Kidney capillary endothelial cell (primary cell): ENCODE measurements at regions not wholly inside any gene's neighbourhood (a gene's known extent, or its start where the extent isn't known, plus 50 kb on each side); places are given as distances from the start of the nearest gene placed in this dataset.

Experiments used
- DNase-seq: peaks from one replicate; pipeline ENCODE4 v3.0.0-alpha.2; 2018; ENCODE audit warnings: low spot score

- no peak for DNase-seq
These were observed 53.3 kb downstream of the FOXD1 start for GRCh38 chr5:73395256-73395655.

- DNase-seq: no peak
These were observed 54.0 kb downstream of the FOXD1 start for GRCh38 chr5:73394610-73395009.

GRCh38 chr5:73393611-73394489, 54.7 kb downstream of the FOXD1 start:
- DNase-seq: no peak

- no peak for DNase-seq
These were observed 55.8 kb downstream of the FOXD1 start for GRCh38 chr5:73392775-73393174.

GRCh38 chr5:73391441-73391881, 57.1 kb downstream of the FOXD1 start:
- DNase-seq: no peak

GRCh38 chr5:73390972-73391371, 57.6 kb downstream of the FOXD1 start:
- DNase-seq: no peak

- no peak for DNase-seq
These were observed 59.8 kb downstream of the FOXD1 start for GRCh38 chr5:73388740-73389139.

- DNase-seq: no peak
These were observed 60.3 kb downstream of the FOXD1 start for GRCh38 chr5:73388306-73388684.

GRCh38 chr5:73387601-73388305, 60.8 kb downstream of the FOXD1 start:
- DNase-seq: no peak

- DNase-seq: no peak
These were observed 61.4 kb downstream of the FOXD1 start for GRCh38 chr5:73387149-73387591.

- no peak for DNase-seq
These were observed 63.7 kb downstream of the FOXD1 start for GRCh38 chr5:73384861-73385260.

- DNase-seq: no peak
These were observed 66.2 kb downstream of the FOXD1 start for GRCh38 chr5:73382401-73382740.

- DNase-seq: no peak
These were observed 66.8 kb downstream of the FOXD1 start for GRCh38 chr5:73381590-73382400.

GRCh38 chr5:73380710-73381589, 67.6 kb downstream of the FOXD1 start:
- DNase-seq: no peak

- DNase-seq: no peak
These were observed 68.5 kb downstream of the FOXD1 start for GRCh38 chr5:73380041-73380440.

- DNase-seq: no peak
These were observed 69.1 kb downstream of the FOXD1 start for GRCh38 chr5:73379435-73379834.

GRCh38 chr5:73378765-73379164, 69.8 kb downstream of the FOXD1 start:
- no peak for DNase-seq

GRCh38 chr5:73378070-73378469, 70.5 kb downstream of the FOXD1 start:
- no peak for DNase-seq

- DNase-seq: no peak
These were observed 71.9 kb downstream of the FOXD1 start for GRCh38 chr5:73376618-73377170.

GRCh38 chr5:73375949-73376348, 72.6 kb downstream of the FOXD1 start:
- DNase-seq: no peak

GRCh38 chr5:73375191-73375545, 73.4 kb downstream of the FOXD1 start:
- no peak for DNase-seq
